NCI-H748 (cell line): ENCODE measurements at regions not wholly inside any gene's neighbourhood (a gene's known extent, or its start where the extent isn't known, plus 50 kb on each side); places are given as distances from the start of the nearest gene placed in this dataset.
"Not testable (repeated sequence)": the region's sequence is repeated elsewhere in the genome, so short reads cannot be mapped to it uniquely, and the experiment has no call there.

Experiments
- DNase-seq: peaks from one replicate; lab custom pipeline; 2025; ENCODE audit not compliant: unreplicated experiment; lab: John Stamatoyannopoulos, UW

DNA sequence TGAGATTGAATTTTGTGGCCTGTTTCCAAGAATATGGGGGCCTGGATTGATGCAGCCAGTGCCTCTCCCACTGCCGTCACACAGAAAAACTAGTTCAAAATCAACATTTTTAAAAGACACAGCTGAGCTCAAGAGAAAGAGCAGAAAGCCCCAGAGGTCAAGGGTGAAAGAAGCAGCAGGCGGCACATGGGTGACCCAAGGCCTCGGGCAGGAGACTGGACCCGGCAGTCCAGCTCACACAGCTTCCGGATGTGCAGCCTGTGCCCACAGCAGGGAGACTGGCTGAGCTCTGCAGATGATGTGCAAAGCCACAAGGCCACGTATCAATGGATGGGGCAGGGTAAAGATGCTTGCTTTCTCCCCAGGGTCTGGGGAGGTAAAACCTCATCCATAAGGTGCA is 50.4 kb upstream of the RNF32 start:
- DNase-seq = no peak

DNA sequence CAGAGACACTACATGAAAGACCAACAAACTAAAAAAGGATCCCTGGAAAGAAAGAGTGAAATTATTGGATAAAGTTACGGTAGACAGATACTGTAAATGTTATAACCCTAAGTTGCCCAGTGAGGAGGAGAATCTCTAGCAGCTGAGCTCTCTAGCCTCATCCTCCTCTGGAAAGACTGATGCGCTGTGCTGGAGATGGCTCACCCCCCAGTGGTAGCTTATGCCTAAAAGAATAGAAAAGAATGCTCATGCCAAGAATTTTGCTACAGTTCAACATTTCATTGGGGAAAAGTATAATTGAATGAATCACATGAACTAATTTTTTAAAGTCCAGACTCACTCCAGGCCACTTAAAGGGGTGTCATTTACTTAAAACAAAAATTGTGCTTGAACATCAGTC is 50.8 kb upstream of the RNF32 start:
- no peak for DNase-seq

DNA sequence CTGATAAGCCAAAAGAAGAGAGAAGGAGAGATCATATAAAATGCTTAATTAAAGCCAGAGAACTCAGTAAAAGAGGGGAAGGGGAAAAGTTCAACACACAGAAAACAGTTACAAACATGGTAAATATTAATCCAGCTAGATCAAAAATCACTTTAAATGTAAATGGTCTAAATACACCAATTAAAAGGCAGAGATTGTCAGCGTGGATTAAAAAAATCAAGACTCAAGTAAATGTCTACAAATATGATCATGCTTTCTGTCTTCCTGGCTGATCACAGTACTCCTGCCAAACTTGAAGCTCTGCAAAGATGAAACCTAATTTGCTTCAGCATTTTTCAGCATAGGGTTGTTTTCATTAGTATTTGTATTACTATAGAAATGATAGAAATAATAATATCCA is 54.6 kb upstream of the RNF32 start:
- DNase-seq = no peak

DNA sequence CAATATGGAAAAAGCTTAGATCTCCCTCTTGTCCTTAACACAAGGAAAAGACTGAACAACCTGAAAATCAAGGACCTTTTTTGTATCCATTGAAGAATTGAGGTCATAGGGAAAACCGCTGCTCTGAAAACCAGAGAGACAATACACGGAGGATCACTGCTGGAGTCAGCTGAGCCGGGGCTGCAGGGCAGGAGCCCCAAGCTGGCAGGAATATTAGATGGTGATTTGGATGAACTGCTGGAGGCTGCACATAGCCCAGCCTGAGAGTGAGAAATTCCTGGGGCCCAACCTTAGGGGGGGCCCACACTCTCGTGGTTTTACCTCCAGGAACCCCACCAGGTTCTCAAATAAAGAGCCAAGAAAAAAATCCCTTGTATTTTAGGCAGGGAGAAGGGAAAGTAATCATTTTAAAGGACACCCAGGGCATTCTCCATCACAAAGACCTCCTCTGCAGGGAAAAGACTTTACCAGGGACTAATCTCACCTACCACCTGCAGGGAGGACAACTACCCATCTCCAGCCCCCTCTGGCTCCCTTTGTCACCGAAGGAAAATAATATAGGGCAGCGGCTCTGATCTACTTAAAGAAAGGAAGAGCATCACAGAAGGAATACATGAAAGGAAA is 55.4 kb upstream of the RNF32 start:
- no peak for DNase-seq

DNA sequence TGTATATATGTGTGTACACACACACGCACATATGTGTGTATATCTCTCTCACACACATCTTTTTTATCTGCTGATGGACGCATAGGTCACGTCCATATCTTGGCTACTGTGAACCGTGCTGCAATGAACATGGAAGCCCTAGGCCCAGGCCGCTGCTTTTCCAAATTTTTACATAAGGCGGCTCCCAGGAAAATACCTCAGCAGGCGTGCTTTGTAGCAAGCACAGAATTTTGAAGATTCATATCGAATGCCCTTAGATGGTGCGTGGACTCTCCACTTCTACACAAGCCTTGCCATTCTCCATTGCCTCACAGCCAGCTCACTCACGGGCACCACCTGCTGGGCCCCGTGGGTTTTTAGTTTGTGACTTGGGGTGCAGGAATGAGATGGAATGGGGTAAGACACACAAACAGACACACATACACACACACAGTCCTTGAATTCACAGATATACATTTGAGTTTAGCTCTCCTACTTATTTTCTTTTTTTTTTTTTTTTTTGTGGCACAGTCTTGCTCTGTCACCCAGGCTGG is 57.9 kb upstream of the RNF32 start:
- no peak for DNase-seq

DNA sequence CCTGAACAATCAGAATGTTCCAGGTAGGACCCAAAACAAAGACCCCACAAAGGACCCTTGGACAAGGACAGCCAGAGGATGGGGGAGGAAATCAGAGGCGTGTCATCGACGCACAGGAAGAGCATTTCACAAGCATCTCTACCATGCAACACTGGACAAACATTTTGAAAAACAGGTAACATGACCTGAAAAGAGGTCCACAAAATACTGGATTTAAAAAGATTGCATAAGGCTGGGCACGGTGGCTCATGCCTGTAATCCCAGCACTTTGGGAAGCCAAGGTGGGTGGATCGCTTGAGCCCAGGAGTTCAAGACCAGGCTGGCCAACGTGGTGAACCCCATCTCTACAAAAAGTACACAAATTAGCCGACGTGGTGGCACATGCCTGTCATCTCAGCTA is 60.5 kb upstream of the RNF32 start:
- DNase-seq = no peak

DNA sequence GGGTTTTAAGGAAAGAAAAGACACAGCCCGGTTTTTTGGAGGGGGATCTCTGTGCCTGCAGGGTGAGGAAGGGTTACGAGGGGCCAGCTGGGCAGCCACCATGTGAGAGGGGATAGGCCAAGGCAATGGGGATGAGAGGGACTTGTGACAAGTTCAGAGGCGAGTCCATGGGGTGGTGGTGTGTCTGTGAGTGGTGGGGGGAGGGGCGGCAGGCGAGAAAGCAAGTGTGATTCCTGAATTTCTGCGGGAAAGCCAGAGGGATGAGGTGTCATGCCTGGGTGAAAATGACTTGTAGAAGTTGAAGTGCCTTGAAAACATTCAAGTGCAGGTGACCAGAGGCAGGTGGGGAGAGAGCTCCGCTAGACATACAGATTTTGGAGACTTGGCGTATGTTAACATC is 61.0 kb upstream of the RNF32 start:
- DNase-seq = no peak

DNA sequence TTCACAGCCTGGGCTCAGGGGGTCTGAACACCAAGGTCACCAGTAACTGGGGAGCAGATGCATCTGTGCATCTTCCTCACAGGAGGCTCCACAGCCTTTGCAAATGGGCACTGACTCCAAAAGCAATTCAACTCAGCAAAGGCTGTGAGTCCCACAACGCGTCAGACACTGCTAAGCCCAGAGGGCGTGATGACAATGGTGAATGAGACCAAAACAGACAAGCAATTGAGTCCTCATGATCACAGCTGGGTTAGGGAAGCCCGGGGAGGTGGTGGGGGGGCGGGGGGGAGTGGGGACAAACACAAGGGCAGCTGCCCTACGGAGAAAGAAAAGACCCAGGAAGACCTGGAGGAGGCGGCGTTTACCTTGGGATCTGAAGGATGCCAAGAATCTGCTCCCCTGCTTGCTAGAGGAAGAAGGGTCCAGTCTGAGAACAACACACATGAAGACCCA is 61.6 kb upstream of the RNF32 start:
- DNase-seq = peak; percentile 24

DNA sequence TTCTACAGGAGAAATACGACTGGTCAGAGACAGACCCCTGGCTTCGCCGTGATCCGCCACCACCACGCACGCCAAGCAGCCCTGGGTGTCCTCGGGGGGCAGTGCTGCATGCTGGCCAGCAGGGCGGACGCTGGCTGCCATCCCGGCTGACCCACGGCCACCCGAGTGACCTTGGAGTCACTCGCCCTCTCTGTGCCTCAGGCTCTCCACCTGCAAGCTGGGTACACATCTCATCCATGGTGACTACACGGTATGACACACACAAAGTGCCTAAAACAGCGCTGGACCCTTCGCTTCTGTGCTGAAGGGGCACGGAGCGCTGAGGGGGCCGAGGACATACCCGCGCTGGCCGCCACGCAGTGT is 62.0 kb upstream of the RNF32 start:
- no peak for DNase-seq

DNA sequence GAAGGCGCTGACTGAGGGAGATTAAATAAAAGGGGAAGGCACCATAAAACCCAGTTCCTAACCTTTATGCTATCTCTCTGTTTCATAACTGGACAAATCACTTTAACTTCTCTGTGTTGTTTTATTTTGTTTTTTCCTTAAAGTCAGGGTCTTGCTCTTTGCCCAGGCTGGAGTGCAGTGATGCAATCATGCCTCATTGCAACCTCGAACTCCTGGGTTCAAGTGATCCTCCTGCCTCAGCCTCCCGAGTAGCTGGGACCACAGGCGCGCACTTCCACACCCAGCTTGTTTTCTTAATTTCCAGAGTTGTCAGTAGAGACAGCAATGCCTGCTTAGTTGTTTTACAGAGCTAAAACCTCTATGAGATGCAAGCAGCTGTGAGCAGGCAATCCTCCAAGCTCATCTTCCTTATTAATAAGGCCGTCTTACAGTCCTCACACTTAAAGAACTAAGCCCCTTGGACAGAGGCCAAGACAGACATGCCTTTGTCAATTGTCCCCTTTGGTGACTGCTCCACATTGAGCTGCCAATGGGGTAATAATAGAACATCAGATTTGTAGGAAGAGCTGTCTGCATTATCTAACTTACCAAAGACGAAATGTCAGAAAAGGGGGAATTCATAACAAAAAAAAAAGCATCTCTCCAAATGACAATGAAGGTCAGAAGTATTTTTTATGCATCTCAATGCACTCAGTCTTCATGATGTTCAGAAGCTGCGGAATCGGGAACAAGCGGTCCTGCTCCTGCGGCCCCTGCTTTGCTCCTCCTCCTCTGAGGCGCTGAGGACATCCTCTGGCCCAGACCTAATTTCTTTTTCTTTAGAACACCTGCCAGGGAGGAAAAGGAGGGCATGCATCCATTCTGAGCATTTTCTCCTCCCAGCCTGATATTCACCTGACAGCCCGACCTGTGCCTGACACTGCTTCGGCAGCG is 62.7 kb upstream of the RNF32 start:
- no peak for DNase-seq

DNA sequence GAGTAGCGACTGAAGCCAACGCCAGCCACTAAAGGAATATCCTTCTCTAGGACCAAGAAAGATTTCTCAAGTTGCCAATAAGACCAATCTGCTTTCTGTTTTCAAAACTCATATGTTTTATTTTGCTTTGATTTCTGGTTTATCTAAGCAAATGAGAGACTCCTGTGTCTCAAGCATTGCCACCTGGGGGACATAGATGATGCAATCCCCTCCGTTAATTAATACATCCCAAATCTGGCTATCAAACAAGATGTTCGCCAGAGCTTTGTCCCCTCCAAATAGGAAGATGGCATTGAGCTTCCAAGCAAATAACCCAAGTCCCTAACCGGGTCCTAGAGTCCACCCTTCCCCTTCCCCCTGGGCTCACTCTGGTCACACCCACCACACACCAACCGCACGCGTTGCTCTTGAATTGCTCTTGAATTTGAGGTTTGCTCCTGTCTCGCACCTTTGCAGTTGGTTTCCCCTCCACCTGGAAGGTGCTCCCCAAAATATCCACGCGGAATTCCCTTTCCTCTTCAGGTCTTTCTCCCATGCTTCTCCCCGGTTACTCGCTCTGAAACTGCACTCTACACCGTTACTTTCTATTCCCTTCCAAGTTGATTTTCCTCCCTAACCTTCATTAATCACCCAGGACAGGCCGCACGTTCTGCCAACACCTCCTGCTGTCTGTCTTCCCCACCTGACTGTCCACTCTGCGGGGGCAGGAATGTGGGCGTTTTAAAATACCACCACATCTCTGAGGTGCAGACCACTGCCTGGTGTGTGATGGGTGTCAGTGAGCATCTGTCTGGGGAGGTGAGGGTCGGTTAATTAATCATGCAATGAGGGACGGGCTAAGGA is 64.1 kb upstream of the RNF32 start:
- DNase-seq = no peak

DNA sequence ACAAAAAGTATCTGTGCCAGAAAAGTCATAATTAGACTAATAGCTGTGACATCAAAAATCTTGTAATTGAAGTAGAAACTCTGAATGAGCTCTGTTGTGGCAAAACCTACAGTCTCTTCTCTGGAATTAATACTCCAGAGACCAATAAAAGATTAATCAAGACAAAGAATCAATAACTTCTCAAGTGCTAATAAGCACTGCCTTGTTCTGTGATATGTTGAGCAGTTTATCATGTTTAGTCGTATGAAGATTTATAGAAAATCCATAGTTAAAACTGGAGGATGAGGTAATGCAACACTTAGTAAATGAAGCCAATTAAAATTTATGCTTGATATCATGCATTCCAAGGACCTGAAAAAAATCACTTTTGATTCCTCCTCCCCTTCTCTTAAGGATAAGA is 72.3 kb upstream of the RNF32 start:
- no peak for DNase-seq

DNA sequence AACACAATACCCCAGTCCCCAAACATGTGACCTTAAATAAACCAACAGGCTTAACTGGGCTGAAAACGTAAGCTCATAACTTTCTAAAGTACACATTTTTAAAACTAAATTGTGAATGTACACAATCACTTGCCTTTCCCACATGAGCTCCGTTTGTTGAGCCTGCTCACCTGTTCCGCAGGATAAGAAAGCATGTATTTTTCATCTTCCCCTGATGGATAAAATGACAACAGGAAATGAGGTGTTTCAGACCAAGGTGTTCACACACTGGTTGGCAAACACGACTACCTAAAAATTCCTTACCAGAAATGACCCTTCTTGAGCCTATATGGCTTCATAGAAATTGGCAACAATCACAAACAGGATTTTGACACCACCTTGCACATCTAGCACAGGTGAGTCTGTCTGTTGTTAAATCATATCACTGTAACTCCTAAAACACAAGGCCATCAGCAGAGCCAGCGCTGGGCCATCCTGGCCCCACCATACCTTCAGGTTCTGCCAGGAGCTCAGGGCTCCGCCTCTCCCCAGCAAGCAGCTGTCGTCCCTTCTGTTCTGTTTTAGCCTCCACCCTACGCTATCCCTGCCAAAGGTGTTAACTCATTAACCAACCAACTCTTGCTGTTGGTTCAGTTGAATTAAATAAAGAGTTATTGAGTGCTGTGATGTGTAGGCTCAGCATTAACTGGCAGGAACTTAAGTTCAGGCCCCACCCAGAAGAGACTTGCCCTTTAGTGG is 73.6 kb upstream of the RNF32 start:
- DNase-seq = peak; percentile 37

DNA sequence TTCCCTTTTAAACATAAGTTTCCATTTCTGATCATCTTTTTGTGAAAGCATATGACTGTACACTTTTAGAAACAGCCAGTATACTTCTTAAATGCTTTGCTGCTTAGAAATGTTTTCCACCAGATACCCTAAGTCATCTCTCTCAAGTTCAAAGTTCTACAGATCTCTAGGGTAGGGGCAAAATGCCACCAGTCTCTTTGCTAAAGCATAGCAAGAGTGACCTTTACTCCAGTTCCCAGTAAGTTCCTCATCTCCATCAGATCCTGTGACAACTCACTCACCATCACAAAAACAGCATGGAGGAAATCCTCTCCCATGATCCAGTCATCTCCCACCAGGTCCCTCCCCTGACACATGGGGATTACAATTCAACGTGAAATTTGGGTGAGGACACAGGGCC is 75.6 kb upstream of the RNF32 start:
- DNase-seq = not testable (repeated sequence)

DNA sequence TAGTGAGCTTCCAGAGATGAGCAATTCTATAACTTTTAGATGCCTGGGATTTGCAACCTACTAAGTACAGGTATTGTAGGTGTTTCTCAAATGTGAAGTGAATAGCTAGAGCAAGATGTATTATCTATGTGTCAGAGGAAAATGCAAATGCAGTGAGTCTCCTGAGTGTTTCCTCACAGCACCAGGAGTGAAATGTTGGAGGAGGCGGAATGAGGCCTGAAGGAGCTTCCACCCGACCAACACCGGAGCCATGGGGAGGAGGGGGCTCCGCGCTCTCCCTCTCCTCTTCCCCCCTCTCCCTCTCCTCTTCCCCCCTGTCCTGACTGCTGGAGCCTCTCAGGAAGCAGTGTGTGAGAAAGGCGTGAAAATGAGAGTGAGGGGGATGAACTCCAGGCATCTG is 79.9 kb upstream of the RNF32 start:
- DNase-seq = no peak

DNA sequence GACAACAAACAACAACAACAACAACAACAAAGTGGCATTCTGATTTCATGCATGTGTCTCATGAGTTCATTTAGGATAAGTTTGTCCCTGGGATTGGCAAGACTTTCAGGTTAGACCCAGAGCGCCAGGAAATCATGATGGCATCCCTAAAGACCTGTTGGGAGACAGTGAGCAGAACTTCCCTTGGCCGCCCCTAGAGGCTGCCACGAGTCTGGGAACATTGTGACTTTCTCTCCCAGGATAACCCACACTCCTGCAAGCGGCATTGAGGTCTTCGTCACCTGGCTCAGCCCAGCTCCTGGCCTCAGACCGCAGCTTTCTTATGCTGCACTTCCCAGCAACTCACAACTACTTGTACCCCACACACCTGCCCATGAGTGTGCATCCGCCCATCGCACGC is 80.5 kb upstream of the RNF32 start:
- peak; percentile 23 for DNase-seq

DNA sequence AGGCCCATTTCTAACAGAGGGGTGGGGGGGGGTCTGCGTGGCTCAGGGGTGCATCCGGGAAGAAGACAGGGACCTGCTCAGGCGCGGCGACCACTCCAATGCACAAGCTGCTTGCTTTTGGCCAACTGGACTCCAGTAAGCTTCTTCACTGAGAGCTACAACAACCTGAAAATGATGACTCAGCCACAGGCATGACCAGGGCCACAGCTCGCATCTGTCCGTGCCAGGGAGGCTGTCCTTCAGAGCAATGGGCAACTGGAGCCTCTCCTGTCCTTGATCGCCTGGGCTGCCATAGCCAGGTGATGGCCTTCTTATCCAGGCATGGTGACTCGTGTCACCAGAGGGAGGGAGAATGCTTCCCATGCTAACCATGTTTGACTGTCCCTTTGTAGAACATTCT is 81.6 kb upstream of the RNF32 start:
- DNase-seq = no peak

DNA sequence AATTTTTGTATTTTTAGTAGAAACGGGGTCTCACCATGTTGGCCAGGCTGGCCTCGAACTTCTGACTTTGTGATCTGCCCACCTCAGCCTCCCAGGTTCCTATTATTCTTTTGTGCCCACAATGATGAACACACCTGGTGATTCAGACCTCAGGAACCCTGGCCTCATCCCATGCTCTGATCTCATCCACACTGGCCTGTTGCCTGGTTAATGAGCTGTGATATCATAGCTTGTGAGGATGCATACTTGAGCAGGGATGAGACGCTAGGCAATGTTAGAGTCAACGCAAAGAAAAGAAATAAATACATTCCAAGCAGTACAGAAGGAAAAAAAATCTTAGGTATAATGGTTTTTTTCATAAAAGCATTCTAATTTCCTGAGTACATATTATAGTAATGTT is 82.4 kb upstream of the RNF32 start:
- no peak for DNase-seq

DNA sequence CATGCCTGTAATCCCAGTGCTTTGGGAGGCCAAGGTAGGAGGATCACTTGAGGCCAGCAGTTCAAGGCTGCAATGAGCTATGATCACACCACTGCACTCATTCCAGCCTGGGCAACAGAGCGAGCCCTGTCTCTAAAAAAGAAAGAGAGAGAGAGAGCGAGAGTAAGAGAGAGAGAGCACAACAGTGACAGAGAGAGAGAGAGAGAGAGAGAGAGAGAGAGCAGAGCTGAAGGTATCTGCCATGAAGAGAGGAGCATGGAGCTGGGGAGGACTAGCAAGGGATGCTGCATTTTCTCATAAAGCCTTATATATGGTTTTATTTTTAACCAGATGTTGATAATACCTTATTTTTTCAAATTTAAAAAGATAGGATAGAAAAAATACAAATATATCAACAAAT is 84.5 kb upstream of the RNF32 start:
- no peak for DNase-seq

DNA sequence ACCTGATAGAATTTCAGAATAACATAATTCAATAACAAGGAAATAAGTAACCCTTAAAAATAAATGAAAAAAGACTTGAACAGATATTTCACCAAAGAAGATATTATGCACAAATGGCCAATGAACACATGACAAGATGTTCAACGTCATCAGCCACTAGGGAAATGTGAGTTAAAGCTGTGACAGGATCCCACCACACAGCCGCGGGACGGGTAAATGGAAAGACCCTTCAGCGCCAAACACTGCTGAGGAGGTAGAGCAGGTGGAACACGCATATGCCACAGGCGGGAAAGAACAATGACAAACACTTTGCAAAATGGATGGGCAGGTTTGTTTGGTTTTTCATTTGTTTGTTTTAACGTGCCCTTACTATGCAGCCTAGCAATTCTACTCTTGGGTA is 86.1 kb upstream of the RNF32 start:
- peak; percentile 99 for DNase-seq

DNA sequence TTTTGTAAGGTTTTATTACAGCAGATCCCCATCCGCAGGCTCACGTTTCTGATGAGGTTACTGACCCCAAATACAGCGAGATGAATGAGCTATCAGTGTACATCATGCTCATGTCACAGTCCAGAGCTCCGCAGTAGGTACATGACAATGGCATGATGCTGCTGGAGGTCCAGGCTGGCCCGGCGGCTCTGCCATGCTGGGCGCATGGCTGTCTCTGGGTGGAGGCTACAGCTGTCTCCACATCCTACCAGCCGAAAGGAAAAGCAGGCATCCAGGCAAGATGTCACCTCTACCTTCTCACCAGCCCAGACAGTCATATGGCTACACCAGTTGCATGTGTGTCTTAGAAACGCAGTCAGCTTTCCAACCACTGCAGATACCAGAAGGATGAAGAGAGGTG is 90.9 kb upstream of the RNF32 start:
- DNase-seq = no peak
